LNCaP clone FGC (cell line): ENCODE measurements at regions not wholly inside any gene's neighbourhood (a gene's known extent, or its start where the extent isn't known, plus 50 kb on each side); places are given as distances from the start of the nearest gene placed in this dataset.

Source experiments
- DNase-seq: peaks from one replicate; pipeline ENCODE4 v3.0.0-alpha.2; 2011; ENCODE audit warnings: low read depth
- H3K4me3 ChIP-seq: 2 replicates; pipeline ENCODE4 v1.5.1; 2011; ENCODE audit warnings: mild to moderate bottlenecking, low read depth, low read length, control low read depth
- TF ChIP-seq, protein P1 (sequence below): IDR thresholded peaks from 2 replicates; pipeline ENCODE4 v1.5.1; 2012; ENCODE audit warnings: mild to moderate bottlenecking; ENCODE audit not compliant: control insufficient read depth, insufficient read depth; ENCODE audit errors: extremely low read depth

- no peak for DNase-seq
- TF ChIP-seq, protein P1, sequence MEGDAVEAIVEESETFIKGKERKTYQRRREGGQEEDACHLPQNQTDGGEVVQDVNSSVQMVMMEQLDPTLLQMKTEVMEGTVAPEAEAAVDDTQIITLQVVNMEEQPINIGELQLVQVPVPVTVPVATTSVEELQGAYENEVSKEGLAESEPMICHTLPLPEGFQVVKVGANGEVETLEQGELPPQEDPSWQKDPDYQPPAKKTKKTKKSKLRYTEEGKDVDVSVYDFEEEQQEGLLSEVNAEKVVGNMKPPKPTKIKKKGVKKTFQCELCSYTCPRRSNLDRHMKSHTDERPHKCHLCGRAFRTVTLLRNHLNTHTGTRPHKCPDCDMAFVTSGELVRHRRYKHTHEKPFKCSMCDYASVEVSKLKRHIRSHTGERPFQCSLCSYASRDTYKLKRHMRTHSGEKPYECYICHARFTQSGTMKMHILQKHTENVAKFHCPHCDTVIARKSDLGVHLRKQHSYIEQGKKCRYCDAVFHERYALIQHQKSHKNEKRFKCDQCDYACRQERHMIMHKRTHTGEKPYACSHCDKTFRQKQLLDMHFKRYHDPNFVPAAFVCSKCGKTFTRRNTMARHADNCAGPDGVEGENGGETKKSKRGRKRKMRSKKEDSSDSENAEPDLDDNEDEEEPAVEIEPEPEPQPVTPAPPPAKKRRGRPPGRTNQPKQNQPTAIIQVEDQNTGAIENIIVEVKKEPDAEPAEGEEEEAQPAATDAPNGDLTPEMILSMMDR: no peak
- no peak overlapping the region for H3K4me3 ChIP-seq
These were observed 136.7 kb downstream of the ACKR3 start for GRCh38 chr2:236706288-236706687.

- TF ChIP-seq, protein P1: no peak
- no peak for DNase-seq
- no peak overlapping the region for H3K4me3 ChIP-seq
These were observed 137.2 kb downstream of the ACKR3 start for GRCh38 chr2:236706803-236707202.

- TF ChIP-seq, protein P1: no peak
- no peak for DNase-seq
These were observed 141.8 kb downstream of the ACKR3 start for GRCh38 chr2:236711440-236711839.

GRCh38 chr2:236712304-236712703, 142.7 kb downstream of the ACKR3 start:
- DNase-seq: no peak
- no peak overlapping the region for H3K4me3 ChIP-seq
- TF ChIP-seq, protein P1: no peak

More at GRCh38 chr2:236711440-236711839, 141.8 kb downstream of the ACKR3 start:
- H3K4me3 ChIP-seq: no peak overlapping the region

DNA sequence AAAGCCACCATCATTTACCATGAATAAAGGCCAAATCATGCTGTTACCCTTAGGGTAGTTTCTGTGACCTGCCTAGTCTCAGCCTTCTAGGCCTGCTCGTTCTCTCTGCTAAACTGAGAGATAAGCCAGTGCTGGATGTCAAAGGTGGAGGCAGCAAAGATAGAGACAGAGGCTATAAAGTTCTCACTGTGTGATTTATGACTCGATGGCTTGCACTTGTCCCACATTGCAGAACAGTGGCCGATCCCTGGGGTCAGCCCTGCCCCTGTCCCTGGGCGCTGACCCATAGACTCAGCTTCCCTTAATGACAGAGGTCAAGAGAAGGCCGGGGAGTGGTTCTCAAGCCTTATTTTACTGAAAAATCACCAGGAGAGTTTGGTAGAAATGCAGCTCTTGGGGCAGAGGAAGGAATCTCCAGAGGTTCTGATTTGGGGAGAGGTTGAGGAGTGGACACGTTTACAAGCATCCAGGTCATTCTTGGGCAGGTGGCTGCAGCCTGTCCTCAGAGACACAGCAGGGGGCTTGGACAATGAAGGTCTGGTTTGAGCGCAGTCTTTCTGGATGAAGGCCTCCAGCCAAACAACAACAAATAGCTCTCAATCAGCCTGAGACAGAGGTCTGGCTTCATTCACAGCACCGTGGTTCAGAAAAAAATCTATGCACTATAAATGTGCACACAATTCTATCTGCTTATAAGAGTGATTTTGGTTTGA, 143.5 kb downstream of the ACKR3 start:
- TF ChIP-seq, protein P1: no peak
- no peak overlapping the region for H3K4me3 ChIP-seq
- no peak for DNase-seq

GRCh38 chr2:236714080-236714479, 144.5 kb downstream of the ACKR3 start:
- no peak for DNase-seq
- TF ChIP-seq, protein P1: no peak
- H3K4me3 ChIP-seq: no peak overlapping the region

DNA sequence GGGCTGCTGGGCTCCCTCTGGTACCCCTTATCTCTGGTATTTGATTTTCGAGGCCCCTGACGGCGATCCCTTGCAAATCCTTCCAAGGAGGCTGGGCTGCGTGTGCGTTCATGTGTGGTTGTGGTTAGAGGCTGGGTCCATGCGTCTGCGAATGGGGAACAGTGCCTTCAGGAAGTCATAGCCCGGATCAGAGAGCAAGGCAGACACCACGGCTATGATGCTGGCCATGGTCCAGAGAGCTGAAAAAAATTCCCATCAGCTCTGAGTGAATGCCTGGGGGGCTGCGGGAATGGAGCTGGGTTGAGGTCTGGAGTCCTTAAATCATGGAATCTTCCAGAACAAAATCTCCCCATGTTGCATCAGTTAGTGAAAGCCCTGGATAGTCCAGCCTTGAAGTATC, 145.5 kb downstream of the ACKR3 start:
- TF ChIP-seq, protein P1: no peak
- no peak for DNase-seq
- H3K4me3 ChIP-seq: no peak overlapping the region
